ENCODE measurements at regions not wholly inside any gene's neighbourhood (a gene's known extent, or its start where the extent isn't known, plus 50 kb on each side); places are given as distances from the start of the nearest gene placed in this dataset.
"Not testable (repeated sequence)": the region's sequence is repeated elsewhere in the genome, so short reads cannot be mapped to it uniquely, and the experiment has no call there.

DNA sequence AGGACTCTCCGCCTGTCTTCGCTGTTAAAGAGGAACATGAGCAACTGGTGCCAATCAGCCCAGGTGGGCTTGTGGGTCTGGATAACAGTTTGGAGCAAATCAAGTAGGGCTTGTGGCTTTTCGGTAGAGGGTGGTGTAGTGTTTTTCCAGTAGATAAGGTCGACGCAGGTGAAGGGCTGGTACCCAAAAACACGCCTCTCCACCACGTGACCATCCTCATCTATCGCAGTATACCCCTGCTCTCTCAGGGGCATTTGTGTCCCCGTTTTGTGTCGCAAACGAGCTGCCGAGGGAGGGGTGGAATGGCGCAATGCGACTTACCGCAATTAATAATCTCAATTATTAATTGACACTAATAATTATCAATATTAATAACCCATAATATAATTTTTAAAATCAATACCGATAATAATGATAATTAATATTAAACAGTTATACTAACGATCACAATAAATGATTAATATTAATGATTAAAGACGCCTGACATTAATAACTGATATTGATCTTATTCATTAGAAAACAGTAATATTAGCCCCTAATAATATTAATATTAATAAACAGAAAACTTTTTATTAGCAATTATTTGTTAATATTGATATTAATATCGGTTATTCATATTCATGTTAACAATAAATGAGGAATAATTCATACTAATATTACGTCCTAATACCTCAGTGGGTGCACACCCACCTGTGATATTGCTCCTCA lies 130.8 kb downstream of the ADRA2C start:
- H3K36me3 ChIP-seq (ENCODE audit: control insufficient read depth in 2 of 2, extremely low read depth in 1 of 2, insufficient read depth in 1 of 2, low read length in 1 of 2); H3K27me3 ChIP-seq (replicated peaks in 1 of 2; ENCODE audit: control insufficient read depth in 2 of 2, extremely low read depth in 1 of 2, insufficient read depth in 2 of 2, low read length in 1 of 2); ATAC-seq (replicated peaks in 1 of 4); CTCF ChIA-PET; H3K9me3 ChIP-seq; H3K27ac Mint-ChIP-seq; H3K4me1 Mint-ChIP-seq; H3K4me3 Mint-ChIP-seq; POLR2A ChIA-PET; DNase-seq; H3K4me1 ChIP-seq (ENCODE audit: control insufficient read depth in 1 of 2, extremely low read depth in 1 of 2, insufficient read depth in 2 of 2, low read length in 2 of 2); H3K36me3 Mint-ChIP-seq; H3K9me3 Mint-ChIP-seq; H3K27ac ChIP-seq (ENCODE audit: low read length); H3K4me3 ChIP-seq (ENCODE audit: control insufficient read depth in 1 of 2, extremely low read depth in 1 of 2, low read length in 1 of 2): not testable (repeated sequence)
- WGBS (ENCODE audit: insufficient coverage) = 80% methylated on average over 1 of the region's 20 CpGs
- H3K27me3 Mint-ChIP-seq = peaks cover 11 to 12% of the 10 kb centered on the region in 2 donors

DNA sequence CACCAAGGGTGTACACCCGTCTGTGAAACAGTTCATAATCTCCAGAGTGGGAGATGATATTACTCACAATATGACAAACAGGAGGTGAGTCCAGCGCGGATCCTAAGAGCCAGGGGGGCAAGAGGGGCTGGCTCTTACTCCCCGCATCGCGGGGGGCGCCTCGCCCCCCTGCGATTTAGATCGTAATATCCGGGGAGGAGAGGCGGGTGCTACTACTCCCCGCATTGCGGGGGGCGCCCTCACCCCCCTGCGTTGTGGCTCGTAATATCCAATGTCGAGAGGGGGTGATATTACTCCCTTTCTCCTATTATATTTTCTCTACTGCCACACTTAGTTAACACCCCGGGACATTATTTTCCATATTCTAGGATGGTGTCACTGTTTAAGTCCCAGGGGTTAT lies 131.9 kb downstream of the ADRA2C start:
- no peak overlapping the region for H3K4me3 Mint-ChIP-seq
- no peaks in the 10 kb centered on the region for H3K9me3 Mint-ChIP-seq
- peaks cover 0 to 3% of the 10 kb centered on the region in 2 experiments for H3K27me3 ChIP-seq (replicated peaks in 1 of 2; ENCODE audit: control insufficient read depth in 2 of 2, extremely low read depth in 1 of 2, insufficient read depth in 2 of 2, low read length in 1 of 2)
- no peak overlapping the region for H3K27ac ChIP-seq (ENCODE audit: low read length)
- CTCF ChIA-PET = no interaction called here
- H3K36me3 ChIP-seq (ENCODE audit: control insufficient read depth in 2 of 2, extremely low read depth in 1 of 2, insufficient read depth in 1 of 2, low read length in 1 of 2) = no peaks in the 10 kb centered on the region
- no peak overlapping the region for H3K4me3 ChIP-seq (ENCODE audit: control insufficient read depth in 1 of 2, extremely low read depth in 1 of 2, low read length in 1 of 2)
- no peaks in the 10 kb centered on the region for H3K4me1 Mint-ChIP-seq
- no peaks in the 10 kb centered on the region for H3K36me3 Mint-ChIP-seq
- peaks cover 11% of the 10 kb centered on the region in 2 donors for H3K27me3 Mint-ChIP-seq
- POLR2A ChIA-PET = no interaction called here
- H3K9me3 ChIP-seq = no peaks in the 10 kb centered on the region
- no peaks in the 10 kb centered on the region for H3K4me1 ChIP-seq (ENCODE audit: control insufficient read depth in 1 of 2, extremely low read depth in 1 of 2, insufficient read depth in 2 of 2, low read length in 2 of 2)
- WGBS (ENCODE audit: insufficient coverage) = 100% methylated on average over 2 of the region's 19 CpGs
- ATAC-seq (replicated peaks in 1 of 4) = no peak
- DNase-seq = no peak
- no peak overlapping the region for H3K27ac Mint-ChIP-seq

DNA sequence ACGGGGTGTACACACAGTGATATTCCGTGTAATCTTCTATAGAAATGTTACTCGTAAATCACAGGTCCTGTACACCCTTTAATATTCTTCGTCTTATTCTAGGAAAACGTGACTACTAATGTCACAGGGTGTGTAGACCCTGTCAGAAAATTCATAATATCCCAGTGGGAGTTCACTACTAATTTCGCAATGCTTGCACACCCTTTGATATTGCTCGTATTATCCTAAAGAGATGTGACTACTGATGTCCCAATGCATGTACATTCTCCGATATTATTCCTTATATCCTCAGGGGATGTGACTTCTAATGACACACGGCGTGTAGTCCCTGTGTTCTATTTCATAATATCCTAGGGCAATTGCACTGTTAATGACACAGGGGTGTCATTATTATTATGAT lies 132.7 kb downstream of the ADRA2C start:
- not testable (repeated sequence) for H3K4me3 ChIP-seq (ENCODE audit: control insufficient read depth in 1 of 2, extremely low read depth in 1 of 2, low read length in 1 of 2)

DNA sequence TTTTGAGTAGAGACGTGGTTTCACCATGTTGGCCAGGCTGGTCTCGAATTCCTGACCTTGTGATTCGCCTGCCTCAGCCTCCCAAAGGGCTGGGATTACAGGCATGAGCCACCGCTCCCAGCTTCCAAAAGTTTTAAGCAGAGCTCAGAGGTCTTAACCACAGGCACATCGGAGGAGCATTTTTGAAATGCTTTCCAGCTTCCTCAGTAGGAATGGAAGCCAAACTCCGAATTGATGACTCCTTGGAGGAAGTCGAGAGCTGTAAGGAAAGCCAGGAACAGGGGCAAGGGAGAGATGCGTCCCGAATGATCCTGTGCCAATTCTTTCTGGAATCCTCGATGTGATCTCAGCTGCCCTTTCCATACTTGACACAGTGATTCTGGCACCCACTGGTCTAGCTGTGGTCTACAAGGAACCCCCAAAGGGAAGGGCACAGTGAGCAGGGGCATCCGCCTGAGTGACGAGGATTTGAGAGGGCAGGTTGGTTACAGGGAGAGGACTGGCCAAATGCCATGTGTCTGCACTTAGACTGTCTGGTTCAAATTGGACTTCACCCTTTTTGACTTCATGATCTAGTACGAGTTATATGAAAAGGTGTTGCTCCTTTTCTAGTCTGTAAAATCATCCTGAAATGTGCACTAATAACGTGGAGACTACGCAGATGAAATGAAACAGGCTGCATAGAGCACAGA lies 138.2 kb downstream of the ADRA2C start:
- CTCF ChIA-PET; H3K9me3 ChIP-seq; H3K27ac Mint-ChIP-seq; DNase-seq; H3K4me1 ChIP-seq (ENCODE audit: control insufficient read depth in 1 of 2, extremely low read depth in 1 of 2, insufficient read depth in 2 of 2, low read length in 2 of 2); H3K27me3 ChIP-seq (replicated peaks in 1 of 2; ENCODE audit: control insufficient read depth in 2 of 2, extremely low read depth in 1 of 2, insufficient read depth in 2 of 2, low read length in 1 of 2); ATAC-seq (replicated peaks in 1 of 4); POLR2A ChIA-PET; H3K27ac ChIP-seq (ENCODE audit: low read length); H3K4me1 Mint-ChIP-seq; H3K36me3 ChIP-seq (ENCODE audit: control insufficient read depth in 2 of 2, extremely low read depth in 1 of 2, insufficient read depth in 1 of 2, low read length in 1 of 2); H3K36me3 Mint-ChIP-seq; H3K4me3 ChIP-seq (ENCODE audit: control insufficient read depth in 1 of 2, extremely low read depth in 1 of 2, low read length in 1 of 2); H3K4me3 Mint-ChIP-seq; H3K9me3 Mint-ChIP-seq: not testable (repeated sequence)
- 57% methylated on average over 1 of the region's 15 CpGs for WGBS (ENCODE audit: insufficient coverage)
- peaks cover 12 to 26% of the 10 kb centered on the region in 2 donors for H3K27me3 Mint-ChIP-seq

More for the DNA sequence above, 132.7 kb downstream of the ADRA2C start:
- H3K27me3 ChIP-seq (replicated peaks in 1 of 2; ENCODE audit: control insufficient read depth in 2 of 2, extremely low read depth in 1 of 2, insufficient read depth in 2 of 2, low read length in 1 of 2); H3K4me3 Mint-ChIP-seq; H3K36me3 Mint-ChIP-seq; H3K36me3 ChIP-seq (ENCODE audit: control insufficient read depth in 2 of 2, extremely low read depth in 1 of 2, insufficient read depth in 1 of 2, low read length in 1 of 2); CTCF ChIA-PET; H3K4me1 Mint-ChIP-seq; H3K9me3 ChIP-seq; H3K27ac Mint-ChIP-seq; DNase-seq; H3K4me1 ChIP-seq (ENCODE audit: control insufficient read depth in 1 of 2, extremely low read depth in 1 of 2, insufficient read depth in 2 of 2, low read length in 2 of 2); POLR2A ChIA-PET; H3K27ac ChIP-seq (ENCODE audit: low read length); ATAC-seq (replicated peaks in 1 of 4); H3K9me3 Mint-ChIP-seq: not testable (repeated sequence)
- peaks cover 8 to 11% of the 10 kb centered on the region in 2 donors for H3K27me3 Mint-ChIP-seq
- 69% methylated on average over 6 of the region's 10 CpGs for WGBS (ENCODE audit: insufficient coverage)

DNA sequence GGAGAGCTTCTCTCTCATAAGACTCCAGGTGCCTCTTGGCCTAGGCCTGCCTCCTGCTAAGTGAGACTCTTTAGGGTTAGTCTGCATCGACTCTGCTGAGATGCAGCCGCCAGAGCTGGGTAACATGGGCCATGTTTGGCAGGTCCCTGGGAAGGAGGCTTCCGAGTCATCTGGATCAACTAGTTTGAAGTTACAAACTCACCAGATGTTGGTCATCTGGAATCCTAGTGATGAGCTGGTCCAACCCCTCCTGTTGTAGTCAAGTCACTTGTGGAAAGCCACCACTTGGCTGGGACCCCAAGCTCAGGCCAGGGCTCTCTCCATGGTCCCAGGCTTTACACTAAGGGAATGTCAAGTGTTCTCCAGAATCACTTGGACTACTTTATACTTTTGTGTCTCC lies 143.4 kb downstream of the ADRA2C start:
- H3K36me3 Mint-ChIP-seq; CTCF ChIA-PET; H3K36me3 ChIP-seq (ENCODE audit: control insufficient read depth in 2 of 2, extremely low read depth in 1 of 2, insufficient read depth in 1 of 2, low read length in 1 of 2); H3K27ac Mint-ChIP-seq; H3K27me3 ChIP-seq (replicated peaks in 1 of 2; ENCODE audit: control insufficient read depth in 2 of 2, extremely low read depth in 1 of 2, insufficient read depth in 2 of 2, low read length in 1 of 2); H3K4me1 ChIP-seq (ENCODE audit: control insufficient read depth in 1 of 2, extremely low read depth in 1 of 2, insufficient read depth in 2 of 2, low read length in 2 of 2); H3K4me1 Mint-ChIP-seq; H3K9me3 ChIP-seq; H3K27ac ChIP-seq (ENCODE audit: low read length); ATAC-seq (replicated peaks in 1 of 4); H3K4me3 ChIP-seq (ENCODE audit: control insufficient read depth in 1 of 2, extremely low read depth in 1 of 2, low read length in 1 of 2); H3K4me3 Mint-ChIP-seq; POLR2A ChIA-PET; DNase-seq: not testable (repeated sequence)
- 96% methylated on average over 3 of the region's 3 CpGs for WGBS (ENCODE audit: insufficient coverage)
- H3K27me3 Mint-ChIP-seq = peaks cover 7 to 23% of the 10 kb centered on the region in 2 donors
- H3K9me3 Mint-ChIP-seq = peaks cover 0 to 14% (median 0%) of the 10 kb centered on the region in 3 donors

DNA sequence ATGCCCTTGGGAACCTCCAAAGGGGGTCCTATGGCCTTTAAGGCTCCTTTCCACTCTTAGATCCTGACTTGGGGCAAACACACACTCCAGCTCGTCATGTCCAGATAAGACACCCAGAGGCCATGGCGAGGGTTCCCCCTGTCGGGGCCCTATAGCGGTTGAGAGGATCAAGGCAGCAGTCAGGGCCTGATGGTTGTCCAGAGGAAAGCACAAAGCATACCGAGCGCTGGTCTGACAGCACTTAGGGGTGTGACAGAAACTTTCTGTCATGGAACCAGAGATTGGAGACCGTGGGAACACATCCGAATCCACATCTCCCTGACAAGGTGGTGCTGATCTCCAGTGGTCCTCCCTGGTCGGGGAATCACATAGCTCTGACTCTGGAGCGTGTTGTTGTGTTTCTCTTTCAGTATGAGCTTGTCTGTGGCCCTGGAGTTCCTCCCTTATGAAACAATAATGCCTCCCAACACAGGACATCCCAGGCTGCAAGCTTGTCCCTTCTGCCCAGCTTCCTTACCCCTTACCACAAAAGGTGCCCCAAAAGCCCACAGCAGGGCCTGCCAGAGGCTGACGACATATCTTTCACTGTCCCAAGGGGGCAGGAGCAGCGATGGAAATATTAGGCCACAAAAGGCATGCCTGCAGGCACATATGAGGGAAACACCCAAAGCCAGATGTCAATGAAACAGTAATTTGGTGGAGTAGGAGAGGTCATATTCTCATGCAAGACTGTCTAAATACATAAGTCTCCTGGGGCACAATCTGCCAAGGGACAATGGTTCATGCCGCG lies 144.2 kb downstream of the ADRA2C start:
- H3K4me1 ChIP-seq (ENCODE audit: control insufficient read depth in 1 of 2, extremely low read depth in 1 of 2, insufficient read depth in 2 of 2, low read length in 2 of 2); H3K9me3 ChIP-seq; CTCF ChIA-PET; H3K4me3 Mint-ChIP-seq; H3K27ac ChIP-seq (ENCODE audit: low read length); H3K36me3 ChIP-seq (ENCODE audit: control insufficient read depth in 2 of 2, extremely low read depth in 1 of 2, insufficient read depth in 1 of 2, low read length in 1 of 2); POLR2A ChIA-PET; H3K36me3 Mint-ChIP-seq; H3K27me3 ChIP-seq (replicated peaks in 1 of 2; ENCODE audit: control insufficient read depth in 2 of 2, extremely low read depth in 1 of 2, insufficient read depth in 2 of 2, low read length in 1 of 2); H3K27ac Mint-ChIP-seq; DNase-seq; H3K4me1 Mint-ChIP-seq; ATAC-seq (replicated peaks in 1 of 4); H3K4me3 ChIP-seq (ENCODE audit: control insufficient read depth in 1 of 2, extremely low read depth in 1 of 2, low read length in 1 of 2): not testable (repeated sequence)
- H3K27me3 Mint-ChIP-seq = peaks cover 0 to 23% of the 10 kb centered on the region in 2 donors
- 86% methylated on average over 13 of the region's 14 CpGs for WGBS (ENCODE audit: insufficient coverage)
- H3K9me3 Mint-ChIP-seq = peaks cover 0 to 14% (median 0%) of the 10 kb centered on the region in 3 donors
